ENCODE measurements at regions not wholly inside any gene's neighbourhood (a gene's known extent, or its start where the extent isn't known, plus 50 kb on each side); places are given as distances from the start of the nearest gene placed in this dataset.
"Not testable (repeated sequence)": the region's sequence is repeated elsewhere in the genome, so short reads cannot be mapped to it uniquely, and the experiment has no call there.

GRCh38 chr2:216774620-216775019, 79.3 kb upstream of the IGFBP5 start:
- no peak for DNase-seq

GRCh38 chr2:216774180-216774579, 78.8 kb upstream of the IGFBP5 start:
- no peak for DNase-seq

GRCh38 chr2:216773072-216773471, 77.7 kb upstream of the IGFBP5 start:
- DNase-seq, result no peak

GRCh38 chr2:216770717-216771116, 75.4 kb upstream of the IGFBP5 start:
- DNase-seq, result no peak

- no peak for DNase-seq
Measured at GRCh38 chr2:216770050-216770449, 74.7 kb upstream of the IGFBP5 start.

GRCh38 chr2:216769626-216770025, 74.3 kb upstream of the IGFBP5 start:
- no peak for DNase-seq

GRCh38 chr2:216768908-216769411, 73.6 kb upstream of the IGFBP5 start:
- no peak for DNase-seq

GRCh38 chr2:216765761-216766262, 70.5 kb upstream of the IGFBP5 start:
- DNase-seq, result peak; percentile 90

GRCh38 chr2:216763396-216763795, 68.0 kb upstream of the IGFBP5 start:
- DNase-seq, result no peak

GRCh38 chr2:216761809-216762208, 66.5 kb upstream of the IGFBP5 start:
- DNase-seq, result no peak

GRCh38 chr2:216761133-216761532, 65.8 kb upstream of the IGFBP5 start:
- DNase-seq, result no peak

- no peak for DNase-seq
Measured at GRCh38 chr2:216758256-216759155, 63.2 kb upstream of the IGFBP5 start.

- no peak for DNase-seq
Measured at GRCh38 chr2:216757532-216757931, 62.2 kb upstream of the IGFBP5 start.

GRCh38 chr2:216756435-216756834, 61.1 kb upstream of the IGFBP5 start:
- no peak for DNase-seq

GRCh38 chr2:216754812-216755211, 59.5 kb upstream of the IGFBP5 start:
- DNase-seq, result no peak

GRCh38 chr2:216754336-216754735, 59.0 kb upstream of the IGFBP5 start:
- DNase-seq, result no peak

- no peak for DNase-seq
Measured at GRCh38 chr2:216752855-216753505, 57.6 kb upstream of the IGFBP5 start.

- DNase-seq, result not testable (repeated sequence)
Measured at GRCh38 chr2:216750750-216751149, 55.4 kb upstream of the IGFBP5 start.

GRCh38 chr2:216746268-216746667, 50.9 kb upstream of the IGFBP5 start:
- DNase-seq, result not testable (repeated sequence)

- no peak for DNase-seq
Measured at GRCh38 chr2:216745453-216745852, 50.1 kb upstream of the IGFBP5 start.

Data from NCI-H1105 (cell line).